ENCODE measurements at regions not wholly inside any gene's neighbourhood (a gene's known extent, or its start where the extent isn't known, plus 50 kb on each side); places are given as distances from the start of the nearest gene placed in this dataset.
"Not testable (repeated sequence)": the region's sequence is repeated elsewhere in the genome, so short reads cannot be mapped to it uniquely, and the experiment has no call there.

- not testable (repeated sequence) for TF ChIP-seq CTCF, POLR2A (IDR thresholded peaks at IDR 0.05)
These were observed 116.1 kb upstream of the PREP start for GRCh38 chr6:105518993-105519392.

Measured in testis (tissue), 2 donors.